Esophagus (tissue), 2 donors: ENCODE measurements at regions not wholly inside any gene's neighbourhood (a gene's known extent, or its start where the extent isn't known, plus 50 kb on each side); places are given as distances from the start of the nearest gene placed in this dataset.

ENCODE experiments used
- H3K27ac ChIP-seq, 2 donors: one replicate each; pipeline ENCODE4 v1.5.1; 2013; ENCODE audit warnings: low read depth in 2 of 2, mild to moderate bottlenecking in 2 of 2, inconsistent platforms in 1 of 2, low read length in 1 of 2, moderate library complexity in 1 of 2
- H3K27me3 ChIP-seq, 2 donors: one replicate each; pipeline ENCODE4 v1.6.1; 2013; ENCODE audit warnings: low read length in 2 of 2, control low read depth in 1 of 2, mild to moderate bottlenecking in 1 of 2; ENCODE audit not compliant: insufficient read depth in 2 of 2, control insufficient read depth in 1 of 2
- H3K36me3 ChIP-seq, 2 donors: one replicate each; pipeline ENCODE4 v1.6.1; 2013; ENCODE audit warnings: low read length in 1 of 2; ENCODE audit not compliant: control insufficient read depth in 2 of 2, insufficient read depth in 2 of 2
- H3K4me1 ChIP-seq, 2 donors: one replicate each; pipeline ENCODE4 v1.6.1; 2013; ENCODE audit warnings: low read length in 1 of 2; ENCODE audit not compliant: control insufficient read depth in 2 of 2, insufficient read depth in 2 of 2
- H3K4me3 ChIP-seq, 2 donors: one replicate each; pipeline ENCODE4 v1.5.1; 2013; ENCODE audit warnings: low read length in 2 of 2, mild to moderate bottlenecking in 2 of 2, low read depth in 1 of 2, moderate library complexity in 1 of 2
- H3K9me3 ChIP-seq, 2 donors: one replicate each; pipeline ENCODE4 v1.6.1; 2013; ENCODE audit warnings: mild to moderate bottlenecking in 2 of 2, low read depth in 1 of 2, low read length in 1 of 2, moderate library complexity in 1 of 2; ENCODE audit not compliant: control insufficient read depth in 2 of 2, insufficient read depth in 1 of 2
- WGBS, 2 donors: extraction: QIAGEN DNeasy Blood & Tissue Kit; methylation state at CpG; one replicate each; pipeline ENCODE4 v1.1.7; 2013; 5-methylcytosine and 5-hydroxymethylcytosine counted together
- donor health status: healthy with polysubstance abuse.
- donor health status: Bipolar disorder and iron deficiency.

DNA sequence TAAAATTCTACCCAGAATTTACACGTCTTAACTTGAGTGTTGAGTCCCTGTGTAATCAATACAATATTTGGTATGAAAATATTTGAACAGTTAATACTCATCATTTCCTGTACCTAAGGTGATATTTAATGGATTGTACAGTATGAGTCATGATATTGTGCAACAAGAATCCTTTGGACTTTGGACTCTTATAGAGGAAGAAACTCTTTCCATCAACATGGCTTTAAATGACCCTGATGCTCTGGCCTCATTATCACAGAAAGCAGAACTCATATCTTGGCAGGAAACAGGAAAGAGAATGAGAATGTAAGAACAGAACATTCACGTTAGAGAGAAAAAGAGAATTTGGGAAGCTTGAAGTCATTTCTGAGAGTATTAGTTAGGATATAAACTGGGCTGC lies 168.8 kb upstream of the B3GALT2 start:
- H3K4me1 ChIP-seq: no peaks in the 10 kb centered on the region
- no peak overlapping the region for H3K27ac ChIP-seq
- WGBS, 2 donors: 32 to 34% methylated on average over 2 of the region's 2 CpGs

GRCh38 chr1:193348769-193349535 lies 162.5 kb upstream of the B3GALT2 start:
- Histone ChIP-seq H3K9me3 (no peaks in the 10 kb centered on the region), H3K4me3 (no peak overlapping the region), H3K36me3 (no peaks in the 10 kb centered on the region), H3K4me1 (no peaks in the 10 kb centered on the region), H3K27ac (no peak overlapping the region), H3K27me3 (no peaks in the 10 kb centered on the region)
- WGBS, 2 donors: 72 to 75% methylated on average over 3 of the region's 3 CpGs

More for the DNA sequence above, 168.8 kb upstream of the B3GALT2 start:
- H3K4me3 ChIP-seq: no peak overlapping the region
- H3K36me3 ChIP-seq: no peaks in the 10 kb centered on the region
- no peaks in the 10 kb centered on the region for H3K9me3 ChIP-seq
- no peaks in the 10 kb centered on the region for H3K27me3 ChIP-seq

GRCh38 chr1:193348091-193348768 lies 161.8 kb upstream of the B3GALT2 start:
- 79 to 82% methylated on average over 6 of the region's 6 CpGs for WGBS, 2 donors
- no peak overlapping the region for H3K4me3 ChIP-seq
- no peaks in the 10 kb centered on the region for H3K4me1 ChIP-seq
- no peaks in the 10 kb centered on the region for H3K27me3 ChIP-seq
- no peak overlapping the region for H3K27ac ChIP-seq
- no peaks in the 10 kb centered on the region for H3K36me3 ChIP-seq
- H3K9me3 ChIP-seq: no peaks in the 10 kb centered on the region

DNA sequence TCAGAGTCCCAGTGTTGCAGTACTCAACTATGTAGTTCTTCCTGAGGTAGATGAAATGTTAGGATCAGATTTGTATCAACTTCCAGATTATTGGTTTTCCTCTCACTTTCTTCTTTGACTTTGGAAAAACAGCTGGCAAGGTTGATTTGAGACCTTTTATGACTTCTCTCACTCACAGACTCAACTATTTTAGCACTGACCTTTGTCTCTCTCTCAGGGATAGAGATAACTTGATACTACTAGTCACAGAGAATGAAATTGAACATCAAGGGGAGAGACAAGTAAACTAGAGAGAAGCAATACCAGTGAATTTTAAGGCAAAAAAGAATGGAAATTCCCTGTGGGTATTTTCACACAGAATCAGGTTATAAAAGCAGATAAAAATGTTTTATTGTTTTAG lies 159.7 kb upstream of the B3GALT2 start:
- Histone ChIP-seq H3K27ac (no peak overlapping the region), H3K27me3 (no peaks in the 10 kb centered on the region)

GRCh38 chr1:193342811-193343210 lies 156.4 kb upstream of the B3GALT2 start:
- no peaks in the 10 kb centered on the region for H3K27me3 ChIP-seq
- no peaks in the 10 kb centered on the region for H3K36me3 ChIP-seq
- H3K27ac ChIP-seq: no peak overlapping the region
- H3K9me3 ChIP-seq: no peaks in the 10 kb centered on the region
- WGBS, 2 donors: 95 to 96% methylated on average over 13 of the region's 13 CpGs
- no peak overlapping the region for H3K4me3 ChIP-seq
- H3K4me1 ChIP-seq: no peaks in the 10 kb centered on the region

More for the DNA sequence above, 159.7 kb upstream of the B3GALT2 start:
- H3K4me3 ChIP-seq: no peak overlapping the region
- H3K36me3 ChIP-seq: no peaks in the 10 kb centered on the region
- H3K9me3 ChIP-seq: no peaks in the 10 kb centered on the region
- no peaks in the 10 kb centered on the region for H3K4me1 ChIP-seq

DNA sequence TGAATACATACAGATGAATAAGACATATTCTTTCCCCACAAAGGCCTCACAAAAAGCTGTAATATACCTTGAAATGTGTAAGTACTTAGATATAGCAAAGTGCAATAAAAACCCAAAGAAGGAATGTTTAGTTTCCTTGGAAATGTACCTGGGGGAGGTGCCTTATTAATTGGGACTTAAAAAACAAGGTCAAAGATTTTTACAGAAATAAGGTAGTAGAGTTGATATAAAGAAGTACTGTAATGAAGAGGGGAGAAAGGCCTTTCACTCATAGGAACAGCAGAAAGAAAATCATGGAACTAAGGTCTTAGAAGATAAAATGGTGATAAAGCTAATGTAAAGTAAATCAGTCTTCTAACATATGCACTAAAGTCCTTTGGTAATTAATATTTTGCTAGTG lies 153.9 kb upstream of the B3GALT2 start:
- Histone ChIP-seq H3K4me1 (no peaks in the 10 kb centered on the region), H3K27ac (no peak overlapping the region), H3K9me3 (no peaks in the 10 kb centered on the region), H3K27me3 (no peaks in the 10 kb centered on the region), H3K4me3 (no peak overlapping the region), H3K36me3 (no peaks in the 10 kb centered on the region)

DNA sequence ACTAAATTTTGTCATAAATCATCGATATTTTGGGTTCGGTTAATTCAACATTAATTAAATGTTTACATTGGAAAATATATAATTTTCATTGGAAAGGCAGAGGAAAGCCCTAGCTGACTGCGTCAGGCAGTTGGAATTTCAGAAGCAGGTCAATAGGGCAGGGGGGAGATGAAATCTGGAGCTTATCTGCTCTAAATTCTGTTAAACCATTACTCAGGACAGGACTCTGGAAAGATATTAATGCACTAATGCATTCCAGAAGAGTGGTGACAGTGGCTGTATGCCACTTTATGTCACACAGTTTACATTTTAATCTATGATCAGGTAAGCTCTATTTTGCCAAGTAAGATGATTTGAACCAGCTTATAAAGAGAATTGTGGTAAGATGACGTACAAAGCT lies 153.0 kb upstream of the B3GALT2 start:
- no peak overlapping the region for H3K27ac ChIP-seq
- 82 to 89% methylated on average over 4 of the region's 4 CpGs for WGBS, 2 donors
- H3K36me3 ChIP-seq: no peaks in the 10 kb centered on the region
- H3K27me3 ChIP-seq: no peaks in the 10 kb centered on the region
- H3K4me1 ChIP-seq: no peaks in the 10 kb centered on the region
- no peaks in the 10 kb centered on the region for H3K9me3 ChIP-seq
- no peak overlapping the region for H3K4me3 ChIP-seq

DNA sequence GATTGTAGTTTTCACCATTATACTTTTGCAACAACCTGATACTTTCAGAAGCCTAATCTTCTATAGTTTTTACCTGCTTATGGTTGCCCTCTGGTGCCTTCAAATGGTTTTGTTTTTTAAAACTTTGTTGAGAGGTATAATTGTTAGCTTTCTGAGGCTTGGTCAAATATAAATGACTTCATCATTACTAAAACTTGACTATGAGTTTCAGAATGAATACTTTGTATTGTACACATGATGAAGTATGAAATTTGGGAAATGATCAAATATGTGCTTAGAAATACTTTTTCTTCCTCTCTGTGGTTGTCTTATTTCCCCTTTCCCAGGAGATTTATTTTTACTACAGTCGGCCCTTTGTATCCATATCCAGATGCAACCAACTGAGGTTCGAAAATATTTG lies 151.8 kb upstream of the B3GALT2 start:
- WGBS, 2 donors: 54 to 73% methylated on average over 2 of the region's 2 CpGs
- Histone ChIP-seq H3K27ac (no peak overlapping the region), H3K36me3 (no peaks in the 10 kb centered on the region), H3K9me3 (no peaks in the 10 kb centered on the region), H3K27me3 (no peaks in the 10 kb centered on the region), H3K4me1 (no peaks in the 10 kb centered on the region), H3K4me3 (no peak overlapping the region)

DNA sequence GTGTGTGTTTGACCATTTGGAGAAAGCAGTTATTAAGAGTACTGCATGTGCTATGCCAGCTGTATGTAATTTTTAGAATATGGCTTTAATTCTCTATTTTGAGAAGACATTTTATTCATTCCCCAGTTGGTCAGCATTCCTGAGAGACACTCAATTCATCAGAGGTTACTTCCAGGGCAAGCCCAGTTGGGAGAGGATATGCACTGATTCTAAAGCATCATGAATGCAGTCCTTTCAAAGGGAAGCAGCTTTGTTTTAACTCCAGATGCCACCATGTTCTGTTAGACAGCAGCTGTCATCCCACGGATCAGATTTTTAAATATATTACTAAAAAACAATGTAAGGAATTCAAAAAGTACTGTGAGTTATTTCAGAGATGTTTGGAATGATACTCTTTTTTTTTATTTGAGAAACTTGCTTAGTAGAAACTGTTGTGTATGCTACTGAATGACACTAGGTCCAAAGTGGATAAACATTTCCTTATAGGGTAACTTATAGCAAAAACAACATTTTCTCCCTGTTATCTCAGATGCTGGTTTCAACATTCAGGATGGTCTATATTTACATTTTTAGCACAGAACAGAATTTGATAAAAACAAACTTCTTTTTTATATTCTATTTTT lies 149.5 kb upstream of the B3GALT2 start:
- no peaks in the 10 kb centered on the region for H3K27me3 ChIP-seq
- no peaks in the 10 kb centered on the region for H3K4me1 ChIP-seq
- no peak overlapping the region for H3K27ac ChIP-seq
- H3K9me3 ChIP-seq: no peaks in the 10 kb centered on the region
- 38 to 41% methylated on average over 1 of the region's 1 CpG for WGBS, 2 donors
- H3K4me3 ChIP-seq: no peak overlapping the region
- no peaks in the 10 kb centered on the region for H3K36me3 ChIP-seq
